HG02981 (cell line): ENCODE measurements at regions not wholly inside any gene's neighbourhood (a gene's known extent, or its start where the extent isn't known, plus 50 kb on each side); places are given as distances from the start of the nearest gene placed in this dataset.

ENCODE experiments used
- ATAC-seq: cut with Tn5 transposase; IDR thresholded peaks from one replicate; pipeline ENCODE4 v1.9.1; 2021; ENCODE audit warnings: mild to moderate bottlenecking, moderate library complexity; ENCODE audit not compliant: unreplicated experiment

- ATAC-seq = no peak
Observed at GRCh38 chr10:83248106-83248631, 891.1 kb upstream of the GHITM start.

- no peak for ATAC-seq
Observed at GRCh38 chr10:83250396-83250795, 888.9 kb upstream of the GHITM start.

DNA sequence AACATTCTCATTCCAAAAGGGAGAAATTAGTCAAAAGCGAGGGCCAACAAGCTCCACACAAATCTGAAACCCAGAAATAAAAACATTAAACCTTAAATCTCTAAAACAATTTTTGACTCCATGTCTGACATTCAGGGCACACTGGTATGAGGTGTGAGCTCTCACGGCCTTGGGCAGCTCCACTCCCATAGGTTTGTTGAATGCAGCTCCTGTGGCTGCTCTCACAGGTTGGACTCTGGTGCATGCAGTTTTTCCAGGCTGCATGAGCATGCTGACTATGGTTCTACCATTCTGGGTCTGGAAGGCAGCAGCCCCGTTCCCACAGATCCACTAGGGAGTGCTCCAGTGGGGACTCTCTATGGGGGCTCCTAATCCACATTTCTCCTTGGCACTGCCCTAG is 887.1 kb upstream of the GHITM start:
- no peak for ATAC-seq

DNA sequence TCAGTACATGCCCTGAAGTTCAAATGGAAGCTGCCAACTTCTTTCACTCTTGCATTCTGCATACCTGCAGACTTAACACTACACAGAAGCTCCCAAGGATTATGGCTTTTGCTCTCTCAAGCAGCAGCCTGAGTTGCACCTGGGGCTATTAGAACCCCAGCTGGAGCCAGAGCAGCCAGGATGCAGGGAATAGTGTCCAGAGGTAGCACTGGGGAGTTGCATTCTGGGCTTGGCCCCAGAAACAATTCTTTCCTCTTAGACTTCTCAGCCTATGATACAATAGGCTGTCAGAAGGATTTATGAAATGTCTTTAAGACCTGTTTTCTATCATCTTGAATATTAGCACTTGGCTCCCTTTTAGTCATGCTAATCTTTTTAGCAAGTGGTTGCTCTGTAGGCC is 886.7 kb upstream of the GHITM start:
- ATAC-seq = no peak

DNA sequence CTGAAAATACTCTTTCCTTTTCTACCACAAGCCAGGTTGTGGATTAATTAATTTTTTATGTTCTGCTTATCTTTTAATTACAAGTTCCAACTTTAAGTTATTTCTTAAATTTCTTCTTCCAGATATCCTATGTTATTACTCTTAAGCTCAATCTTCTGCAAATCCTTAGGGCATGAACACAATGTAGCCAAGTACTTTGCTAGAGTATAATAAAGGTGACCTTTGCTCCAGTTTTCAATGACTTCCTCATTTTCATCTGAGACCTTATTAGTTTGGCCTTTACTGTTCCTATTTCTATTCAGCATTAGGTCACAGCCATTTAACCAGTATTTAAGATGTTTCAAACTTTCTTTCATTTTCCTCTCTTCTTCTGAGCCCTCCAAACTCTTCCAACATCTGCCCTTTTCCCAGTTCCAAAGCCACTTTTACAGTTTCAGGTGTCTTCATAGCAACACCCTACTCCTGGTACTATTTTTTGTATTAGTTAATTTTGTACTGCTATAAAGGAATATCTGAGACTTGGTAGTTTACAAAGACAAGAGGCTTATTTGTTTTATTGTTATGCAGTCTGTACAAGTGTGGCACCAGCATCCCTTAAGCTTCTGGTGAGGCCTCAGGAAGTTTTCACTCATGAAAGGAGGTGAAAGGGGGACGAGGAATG is 886.2 kb upstream of the GHITM start:
- ATAC-seq = no peak

GRCh38 chr10:83254698-83255097 is 884.6 kb upstream of the GHITM start:
- no peak for ATAC-seq

- ATAC-seq = no peak
Observed at GRCh38 chr10:83262434-83262833, 876.9 kb upstream of the GHITM start.

GRCh38 chr10:83272666-83273434 is 866.5 kb upstream of the GHITM start:
- ATAC-seq = no peak

- no peak for ATAC-seq
Observed at GRCh38 chr10:83274088-83274487, 865.2 kb upstream of the GHITM start.

DNA sequence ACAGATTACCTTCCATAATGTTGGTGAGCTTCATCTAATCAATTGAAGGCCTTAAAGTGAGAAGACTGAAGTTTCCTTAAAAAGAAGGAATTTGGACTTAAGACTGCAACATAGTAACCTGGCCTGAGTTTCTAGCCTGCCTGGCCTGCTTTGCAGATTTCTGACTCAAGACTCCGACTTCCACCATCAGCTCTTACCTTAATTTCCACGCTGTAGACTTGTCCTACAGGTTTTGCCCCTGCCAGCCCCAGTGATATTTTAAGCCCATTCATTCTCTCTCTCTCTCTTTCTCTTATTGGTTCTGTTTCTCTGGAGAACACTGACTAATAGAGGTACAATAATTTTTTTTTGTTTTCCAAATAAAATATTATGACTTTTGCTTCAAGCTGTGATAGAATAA is 862.3 kb upstream of the GHITM start:
- no peak for ATAC-seq

- ATAC-seq = no peak
Observed at GRCh38 chr10:83283151-83283550, 856.2 kb upstream of the GHITM start.

DNA sequence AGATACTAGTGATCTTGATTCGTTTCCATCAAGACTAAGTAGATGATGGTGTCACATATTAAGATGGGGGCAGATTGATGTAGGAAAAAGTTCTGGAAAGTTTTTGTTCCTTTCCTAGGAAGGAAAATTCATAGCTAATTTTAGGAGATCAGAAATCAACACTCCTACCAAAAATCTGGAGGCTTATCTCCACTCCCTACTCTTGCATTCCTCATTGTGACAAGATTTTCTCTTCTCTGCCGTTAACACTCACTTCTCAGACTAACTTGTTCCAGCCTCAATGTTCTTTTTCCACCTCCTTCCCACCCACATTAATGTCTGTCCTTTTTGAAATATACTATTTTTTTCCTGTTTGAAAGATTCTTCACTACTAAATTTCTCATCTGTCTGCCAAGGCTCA is 851.9 kb upstream of the GHITM start:
- ATAC-seq = no peak

- no peak for ATAC-seq
Observed at GRCh38 chr10:83289373-83289772, 849.9 kb upstream of the GHITM start.

GRCh38 chr10:83289948-83290347 is 849.4 kb upstream of the GHITM start:
- no peak for ATAC-seq

GRCh38 chr10:83301732-83302131 is 837.6 kb upstream of the GHITM start:
- ATAC-seq = no peak

- no peak for ATAC-seq
Observed at GRCh38 chr10:83302623-83303022, 836.7 kb upstream of the GHITM start.

DNA sequence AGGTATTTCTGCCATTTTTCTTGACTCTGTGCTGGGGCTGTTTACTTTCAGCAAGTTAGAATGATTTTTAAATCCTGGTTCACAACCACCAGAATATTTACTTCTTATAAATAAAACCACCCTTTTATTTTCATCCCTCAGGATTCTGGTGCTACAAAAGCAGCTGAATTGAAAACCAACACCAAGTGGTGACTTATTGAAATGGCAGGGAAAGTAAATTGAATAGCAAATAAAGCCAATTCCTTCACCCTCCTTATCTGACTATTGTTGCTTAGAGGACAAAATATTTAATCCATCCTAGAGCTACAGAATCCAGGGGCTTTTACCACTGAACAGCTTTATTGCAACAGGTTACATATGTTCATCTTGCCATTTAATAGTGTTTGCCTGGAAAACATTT is 828.6 kb upstream of the GHITM start:
- ATAC-seq = no peak

DNA sequence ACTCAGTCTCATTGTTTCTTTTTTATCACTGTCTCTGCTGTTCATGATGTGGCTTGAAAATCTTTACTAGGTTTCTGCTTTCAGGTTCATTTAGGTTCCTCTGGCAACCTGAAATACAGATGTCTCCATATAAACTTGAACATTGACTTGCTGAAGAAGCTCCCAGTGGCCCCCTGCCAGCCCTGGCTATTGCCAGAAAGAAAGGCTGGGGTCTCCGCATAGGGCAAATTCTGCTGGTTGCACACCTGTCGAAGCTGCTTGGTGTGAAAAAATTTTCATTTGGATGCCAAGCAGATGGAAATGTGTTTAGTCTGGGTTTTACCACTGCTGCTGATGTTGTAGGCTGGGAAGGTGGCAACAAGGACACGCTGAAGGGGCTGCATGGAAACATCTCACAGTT is 826.7 kb upstream of the GHITM start:
- no peak for ATAC-seq

GRCh38 chr10:83332690-83333089 is 806.6 kb upstream of the GHITM start:
- ATAC-seq = no peak

DNA sequence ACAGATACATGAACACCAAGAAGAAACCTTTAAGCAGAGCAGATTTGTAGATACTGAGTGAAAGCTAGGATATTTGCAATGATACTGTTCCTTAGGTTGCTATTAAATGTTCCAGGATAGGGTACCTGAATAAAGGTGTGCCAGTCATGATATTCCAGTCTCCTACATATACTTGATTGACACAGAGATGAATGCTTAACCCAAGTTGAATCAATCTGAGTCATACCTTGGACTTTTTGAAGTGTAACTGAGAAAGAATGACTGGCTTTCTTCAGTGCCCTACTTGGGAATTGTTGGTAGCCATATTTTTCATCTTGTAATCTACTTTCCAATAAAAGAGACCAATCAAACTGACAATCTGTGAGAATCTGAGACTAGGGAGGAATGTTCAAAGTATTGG is 805.7 kb upstream of the GHITM start:
- no peak for ATAC-seq

- ATAC-seq = no peak
Observed at GRCh38 chr10:83343676-83344075, 795.6 kb upstream of the GHITM start.

DNA sequence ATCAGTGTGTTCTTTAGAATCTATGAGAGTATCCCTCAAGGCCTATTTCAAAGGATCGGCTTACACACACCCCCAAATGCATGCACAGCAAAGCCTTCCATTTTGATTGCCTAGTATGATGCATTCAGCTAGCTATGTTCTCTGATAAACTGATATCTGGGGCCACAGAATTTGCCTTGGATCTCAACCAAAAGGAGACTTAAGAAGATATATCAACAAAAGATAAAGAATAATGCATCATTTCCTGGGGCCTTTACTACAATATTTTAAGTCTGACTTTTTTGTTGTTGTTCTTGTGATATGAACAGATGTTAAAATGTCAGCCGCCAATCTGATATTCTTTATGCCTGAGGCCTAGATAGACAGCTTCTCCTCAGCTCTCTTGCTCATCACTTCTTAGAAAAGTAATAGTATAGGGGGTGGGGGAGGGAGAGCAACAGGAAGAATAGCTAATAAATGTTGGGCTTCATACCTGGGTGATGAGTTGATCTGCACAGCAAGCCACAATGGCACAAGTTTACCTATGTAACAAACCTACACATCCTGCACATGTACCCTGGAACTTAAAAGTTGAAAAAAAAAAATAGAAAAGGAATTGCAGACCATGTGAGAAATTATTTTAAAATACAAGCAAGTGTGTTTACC is 792.9 kb upstream of the GHITM start:
- ATAC-seq = no peak
